ENCODE measurements at regions not wholly inside any gene's neighbourhood (a gene's known extent, or its start where the extent isn't known, plus 50 kb on each side); places are given as distances from the start of the nearest gene placed in this dataset.

GRCh38 chr1:166343276-166343675 is 176.5 kb upstream of the FAM78B start (continued):
- TF ChIP-seq ZNF18 (tag by site-specific recombination; IDR thresholded peaks at IDR 0.05) (no peak), ZNF280C (tag by site-specific recombination; IDR thresholded peaks at IDR 0.05) (no peak), ZNF157 (tag by site-specific recombination; IDR thresholded peaks at IDR 0.05) (no peak), ZNF449 (tag by site-specific recombination; IDR thresholded peaks at IDR 0.05) (no peak), ZNF184 (tag by site-specific recombination; IDR thresholded peaks at IDR 0.05) (no peak), ZBTB8A (tag by site-specific recombination; IDR thresholded peaks at IDR 0.05) (no peak), ZNF175 (tag by site-specific recombination; IDR thresholded peaks at IDR 0.05) (no peak), GFI1B (tag by site-specific recombination; IDR thresholded peaks at IDR 0.05) (no peak), ZNF518A (tag by site-specific recombination; conservative IDR thresholded peaks at IDR 0.05; ENCODE audit: low read depth) (no peak), ZNF112 (tag by site-specific recombination; IDR thresholded peaks at IDR 0.05) (no peak), ZNF10 (tag by site-specific recombination; IDR thresholded peaks at IDR 0.05) (no peak)

- CTCF ChIA-PET, result interaction anchor here (0.6 to 0.7 kb wide), 3 partner anchors 160 to 248 kb away, joined by 3 to 4 read pairs (median 4); no protein-coding TSS in a partner anchor
- H3K36me3 ChIP-seq (ENCODE audit: control insufficient read depth in 2 of 2, insufficient read depth in 1 of 2, low read length in 2 of 2), result no peaks in the 10 kb centered on the region
- no peak overlapping the region for H3K4me3 ChIP-seq (ENCODE audit: low read depth, low read length)
- H3K9me3 ChIP-seq (ENCODE audit: control insufficient read depth, insufficient read depth, low read depth, low read length), result no peaks in the 10 kb centered on the region
- POLR2A ChIA-PET, result no interaction called here
- no peak for TF ChIP-seq HOXA7 (CRISPR knock-in tag; IDR thresholded peaks at IDR 0.05; ENCODE audit: borderline replicate concordance)
- no peak for TF ChIP-seq ZNF223 (tag by site-specific recombination; IDR thresholded peaks at IDR 0.05)
- TF ChIP-seq ZNF549 (tag by site-specific recombination; IDR thresholded peaks at IDR 0.05), result no peak
- H3K27ac ChIP-seq (ENCODE audit: extremely low read depth, low read depth, low read length), result no peak overlapping the region
- no peaks in the 10 kb centered on the region for H3K4me1 ChIP-seq (ENCODE audit: control insufficient read depth, insufficient read depth, low read length)
Observed at GRCh38 chr1:166350490-166350889, 183.7 kb upstream of the FAM78B start.
